HK-2 (cell line): ENCODE measurements at regions not wholly inside any gene's neighbourhood (a gene's known extent, or its start where the extent isn't known, plus 50 kb on each side); places are given as distances from the start of the nearest gene placed in this dataset.

Experiments used
- DNase-seq: peaks from one replicate; pipeline ENCODE4 v3.0.0-alpha.2; 2018; ENCODE audit not compliant: unreplicated experiment

DNA sequence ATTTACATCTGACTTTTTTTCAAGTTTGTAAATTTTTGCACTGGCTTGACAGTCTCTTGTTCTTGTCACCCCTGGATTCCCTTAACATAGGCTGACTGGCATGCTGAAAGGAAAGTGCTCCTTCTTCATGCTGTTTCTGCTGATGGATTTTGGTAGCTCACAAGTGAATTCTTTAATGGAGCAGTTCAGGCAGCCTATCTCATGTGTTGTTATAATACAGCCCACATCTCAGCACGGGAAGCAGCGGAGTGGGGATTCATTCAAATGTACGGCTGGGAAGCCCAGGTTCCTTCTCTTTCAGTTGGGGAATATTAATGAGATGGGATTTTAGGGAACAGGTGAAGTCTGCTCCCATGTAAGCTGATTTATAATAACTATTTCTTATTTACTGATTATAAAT lies 142.8 kb downstream of the CD8B2 start:
- DNase-seq = no peak

DNA sequence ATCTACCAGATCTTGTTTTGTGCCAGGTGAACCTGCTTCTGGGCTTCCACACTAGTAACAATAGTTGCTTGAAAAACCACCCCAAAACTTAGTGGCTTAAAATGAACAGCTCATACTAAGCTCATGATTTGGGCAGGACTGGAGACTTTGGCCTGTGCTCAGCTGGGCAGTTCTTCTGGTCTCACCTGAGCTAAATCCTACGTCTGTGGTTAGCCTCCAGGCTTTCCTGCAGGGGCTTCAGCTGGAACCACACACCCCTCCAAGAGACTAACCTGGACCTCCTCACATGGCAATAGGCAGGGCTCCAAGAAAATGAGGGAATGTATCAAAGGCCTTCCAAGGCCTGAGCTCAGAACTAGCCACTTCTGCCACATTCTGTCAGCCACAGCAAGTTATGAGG lies 144.1 kb downstream of the CD8B2 start:
- no peak for DNase-seq

DNA sequence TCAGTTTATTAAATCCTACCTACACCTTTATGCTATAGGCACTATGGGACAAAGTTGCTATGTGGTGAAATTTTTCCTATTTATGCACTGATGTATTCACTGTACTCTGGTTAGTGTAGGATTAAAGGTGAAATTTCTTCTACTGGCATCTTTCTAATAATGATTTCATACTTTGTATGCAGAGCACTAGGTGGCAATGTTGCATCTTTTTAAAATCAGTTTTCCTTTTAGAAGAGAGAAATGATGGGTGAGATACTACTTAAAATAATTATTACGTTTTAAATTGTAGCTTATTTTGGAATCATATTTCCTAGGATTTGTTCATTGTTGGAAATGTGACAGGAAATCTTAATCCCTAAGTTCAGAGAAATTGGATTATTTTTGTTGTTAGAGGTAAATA lies 150.9 kb downstream of the CD8B2 start:
- no peak for DNase-seq

DNA sequence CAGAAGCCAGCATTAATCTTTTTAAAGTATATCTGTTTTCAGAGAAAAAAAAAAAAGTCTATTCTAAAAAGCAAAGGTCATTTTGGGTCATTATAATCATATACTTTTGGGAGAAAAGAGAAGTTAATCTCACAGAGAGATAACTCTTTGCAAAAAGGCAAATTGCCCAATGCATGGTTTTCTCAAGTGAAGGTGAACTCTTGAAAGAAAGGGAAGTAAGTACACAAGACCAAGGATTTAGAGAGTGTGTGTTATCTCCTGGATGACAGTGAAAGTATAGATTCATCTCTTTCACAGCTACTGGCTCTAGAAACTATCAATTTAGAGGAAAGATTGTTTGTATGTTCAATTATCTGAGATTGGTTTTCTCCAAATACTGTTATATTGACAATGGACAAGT lies 151.4 kb downstream of the CD8B2 start:
- DNase-seq = no peak

DNA sequence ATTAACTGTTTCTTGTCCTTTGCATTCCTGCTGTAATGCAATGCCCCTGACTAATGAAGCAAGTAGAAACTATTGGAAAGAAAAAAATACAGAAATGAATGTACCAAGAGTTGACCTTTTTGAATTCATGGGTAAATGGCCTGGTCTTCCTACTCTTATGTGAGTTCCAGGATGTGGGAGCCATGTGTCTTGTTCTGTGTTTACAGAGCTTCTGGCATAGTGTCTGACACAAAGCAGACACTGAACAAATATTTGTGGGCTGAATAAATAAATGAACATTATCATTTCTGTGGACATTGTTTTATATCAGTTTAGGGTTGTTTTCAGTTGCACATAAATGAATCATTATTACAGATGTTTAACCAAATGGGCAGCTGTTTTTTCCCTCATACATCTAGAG lies 155.5 kb downstream of the CD8B2 start:
- no peak for DNase-seq

DNA sequence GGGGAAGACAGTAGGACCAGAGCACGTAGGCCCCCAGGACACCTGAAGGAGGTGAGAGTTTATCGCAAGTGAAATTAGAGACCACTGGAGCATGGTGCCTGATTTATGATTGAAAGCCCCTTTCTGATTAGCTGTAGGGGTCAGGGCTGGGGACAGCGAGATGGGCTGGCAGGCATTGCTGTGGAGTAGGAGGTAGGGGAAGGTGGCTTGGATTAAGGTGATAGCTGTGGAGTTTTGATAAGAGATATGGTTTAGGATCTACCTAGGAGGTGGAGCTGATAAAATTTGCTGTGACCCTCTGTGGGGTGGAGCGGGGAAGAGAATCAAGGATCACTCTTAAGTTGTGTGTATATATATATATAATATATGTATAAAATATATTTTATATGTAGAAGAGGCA lies 157.5 kb downstream of the CD8B2 start:
- DNase-seq = no peak

DNA sequence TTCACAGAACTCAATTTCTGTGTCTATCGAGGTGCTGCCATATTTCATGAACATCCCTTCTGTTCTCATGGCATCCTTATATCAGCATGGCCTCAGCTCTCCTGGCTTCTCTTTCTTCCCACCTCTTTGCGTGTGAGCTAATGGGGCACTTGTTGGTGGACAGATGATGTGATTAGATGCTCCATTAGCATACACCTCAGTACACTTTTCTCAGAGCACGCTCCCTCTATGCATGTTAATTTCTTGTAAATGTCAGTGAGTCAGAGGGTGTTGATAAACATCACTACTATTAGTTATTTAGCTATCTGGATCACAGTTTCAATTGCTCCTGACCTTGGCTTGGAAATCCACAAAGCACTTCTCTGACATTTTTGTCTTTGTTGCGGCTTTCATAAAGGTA lies 159.4 kb downstream of the CD8B2 start:
- no peak for DNase-seq

DNA sequence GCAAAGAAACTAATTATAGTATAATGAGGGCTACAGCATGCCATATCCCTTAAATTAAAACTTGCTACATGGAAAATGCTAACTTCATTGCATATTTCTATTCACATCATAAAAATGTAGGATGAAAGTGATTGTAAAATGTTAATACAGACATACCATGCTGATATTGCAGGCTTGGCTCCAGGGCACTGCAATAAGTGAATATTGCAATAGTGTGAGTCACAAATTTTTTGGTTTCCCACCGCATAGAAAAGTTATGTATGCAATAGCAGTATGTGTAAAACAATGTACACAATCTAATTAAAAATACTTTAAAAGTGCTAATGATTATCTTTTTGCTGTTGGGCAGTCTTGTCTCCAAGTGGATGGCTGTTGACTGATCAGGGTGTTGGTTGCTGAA lies 162.1 kb downstream of the CD8B2 start:
- DNase-seq = no peak

DNA sequence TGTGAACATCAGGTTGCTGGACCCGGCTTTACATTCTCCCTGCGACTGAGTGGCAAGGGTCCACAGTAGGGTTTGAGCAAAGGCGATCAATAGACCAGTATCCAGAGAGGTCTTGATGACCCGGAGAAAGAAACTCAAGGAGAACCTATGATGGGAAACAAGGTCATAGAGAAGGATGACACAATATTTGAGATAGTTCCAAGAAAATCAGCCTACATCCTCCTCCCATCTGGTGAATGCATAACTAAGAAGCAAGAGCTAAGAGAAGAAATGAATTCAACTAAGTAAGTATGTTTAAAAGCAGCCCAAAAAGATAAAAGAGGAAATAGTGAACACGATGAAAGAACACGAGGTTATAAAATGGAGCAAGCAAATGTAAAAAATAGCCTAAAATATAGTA lies 166.3 kb downstream of the CD8B2 start:
- DNase-seq = no peak

DNA sequence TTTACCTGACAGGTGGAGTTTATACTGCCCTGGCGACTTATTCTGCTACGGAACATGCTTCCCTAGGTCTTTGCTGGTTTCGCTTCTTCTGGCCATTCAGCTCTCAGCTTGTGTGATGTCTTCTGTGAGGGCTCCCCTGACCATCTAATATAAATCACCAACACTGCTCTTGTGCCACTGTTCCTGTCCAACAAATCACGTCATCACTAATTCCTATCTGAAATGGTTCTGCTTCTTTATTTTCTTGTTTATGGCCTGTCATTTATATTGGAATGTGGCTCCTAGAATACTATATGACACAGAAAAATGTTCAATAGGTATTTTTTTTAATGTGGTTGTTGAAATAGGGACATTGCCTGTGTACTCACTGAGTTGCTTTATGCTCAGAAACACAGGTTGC lies 171.5 kb downstream of the CD8B2 start:
- DNase-seq = no peak

DNA sequence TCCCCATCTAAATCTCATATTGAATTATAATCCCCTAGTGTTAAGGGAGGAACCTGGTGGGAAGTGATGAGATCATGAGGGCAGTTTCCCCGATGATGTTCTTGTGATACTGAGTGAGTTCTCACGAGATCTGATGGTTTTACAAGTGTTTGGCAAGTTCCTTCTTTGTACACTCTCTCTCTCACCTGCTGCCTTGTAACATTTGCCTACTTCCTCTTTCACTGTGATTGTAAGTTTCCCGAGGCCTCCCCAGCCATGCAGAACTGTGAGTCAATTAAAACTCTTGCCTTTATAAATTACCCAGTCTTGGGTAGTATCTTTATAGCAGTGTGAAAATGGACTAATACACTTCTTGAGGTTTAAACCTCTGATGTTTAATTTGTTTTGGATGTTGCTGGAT lies 177.5 kb downstream of the CD8B2 start:
- DNase-seq = no peak

DNA sequence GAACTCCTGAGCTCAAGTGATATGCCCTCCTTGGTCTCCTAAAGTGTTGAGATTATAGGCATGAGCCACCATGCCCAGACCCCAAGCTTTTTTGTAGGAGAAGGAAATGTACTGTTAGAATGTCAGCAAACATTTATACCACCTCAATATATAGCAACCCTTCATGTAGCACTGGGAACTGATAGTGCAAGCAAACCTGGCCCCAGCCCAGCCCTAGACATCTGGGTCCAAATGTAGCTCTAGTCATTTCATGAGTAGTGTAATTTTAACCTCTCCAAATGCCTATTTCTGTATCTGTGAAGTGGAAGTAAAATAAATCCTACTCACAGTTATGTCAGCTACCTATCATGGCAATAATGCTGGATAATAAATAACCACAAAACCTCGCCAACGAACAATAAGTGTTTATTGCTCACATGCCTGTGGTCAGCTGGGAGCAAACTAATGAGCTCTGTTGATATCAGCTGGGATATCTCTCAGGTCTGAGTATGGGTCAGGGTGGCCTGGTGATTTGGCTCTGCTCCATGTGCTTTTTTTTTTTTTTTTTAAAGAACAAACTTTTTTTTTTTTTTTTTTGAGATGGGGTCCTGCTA lies 180.4 kb downstream of the CD8B2 start:
- DNase-seq = no peak

DNA sequence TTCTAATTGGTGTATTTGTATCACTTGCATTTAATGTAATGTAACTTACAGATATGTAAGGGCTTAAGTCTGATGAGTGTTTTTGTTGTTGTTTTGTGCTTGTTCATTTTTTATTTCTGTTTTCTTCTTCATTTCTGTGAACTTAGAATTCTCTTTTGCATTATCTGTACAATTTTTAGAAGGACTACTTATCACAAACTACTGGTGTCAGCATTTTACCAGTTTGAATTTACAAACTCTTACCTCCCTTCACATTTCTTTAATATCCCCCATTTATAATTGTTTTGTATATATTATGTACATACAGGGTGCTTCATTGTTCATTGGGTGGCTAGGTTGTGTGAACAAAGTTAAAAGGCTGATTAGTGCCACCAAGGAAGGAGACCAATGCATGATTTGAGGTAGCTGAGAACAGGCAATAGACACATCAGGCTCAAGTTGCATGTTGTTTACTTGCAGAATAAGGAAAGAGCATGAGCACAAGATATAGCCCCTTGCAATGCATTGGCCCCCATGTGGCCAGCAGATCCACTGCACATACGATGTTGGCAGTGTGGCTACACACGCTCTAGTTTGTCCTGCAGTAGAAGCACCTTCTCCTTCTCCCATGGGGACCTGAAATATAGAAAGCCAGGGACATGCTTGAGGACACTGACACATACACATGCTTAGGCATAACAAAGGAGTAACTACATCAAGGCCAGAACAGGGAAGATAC lies 198.2 kb downstream of the CD8B2 start:
- no peak for DNase-seq

DNA sequence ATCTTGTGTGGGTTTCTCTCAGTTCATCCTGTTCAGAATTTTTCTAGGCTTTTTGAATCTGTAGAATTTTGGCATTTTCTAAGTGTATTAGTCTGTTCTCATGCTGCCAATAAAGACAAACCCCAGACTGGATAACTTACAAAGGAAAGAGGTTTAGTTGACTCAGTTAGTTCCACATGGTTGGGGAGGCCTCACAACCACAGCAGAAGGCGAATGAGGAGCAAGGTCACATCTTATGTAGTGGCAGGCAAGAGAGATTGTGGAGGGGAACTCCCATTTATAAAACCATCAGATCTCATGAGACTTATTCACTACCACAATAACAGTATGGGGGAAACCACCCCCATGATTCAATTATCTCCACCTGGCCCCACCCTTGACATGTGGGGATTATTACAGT lies 199.2 kb downstream of the ST6GAL2 start:
- no peak for DNase-seq

DNA sequence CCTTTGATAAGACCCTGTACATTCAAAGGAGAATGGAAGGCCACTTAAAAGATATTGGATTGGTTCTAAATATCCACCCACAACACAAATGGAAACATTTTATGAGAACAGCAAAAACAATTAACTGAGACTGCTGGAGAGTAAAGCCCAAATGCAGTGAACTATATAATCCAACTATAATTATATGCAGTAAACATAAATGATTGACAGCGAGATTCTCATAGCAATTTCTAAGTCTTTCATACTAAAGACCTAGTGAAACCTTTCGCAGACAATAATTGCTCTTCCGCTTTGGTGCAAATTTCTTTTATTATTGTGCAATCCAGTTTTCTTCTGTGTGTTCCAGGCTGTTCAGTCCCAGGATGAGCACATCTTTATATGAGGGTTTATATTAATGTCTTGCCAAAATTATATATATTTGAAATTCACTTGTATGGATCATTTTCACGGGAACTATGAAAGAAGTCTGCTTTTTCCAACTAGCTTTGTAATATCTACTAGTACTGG lies 190.9 kb downstream of the ST6GAL2 start:
- DNase-seq = no peak

DNA sequence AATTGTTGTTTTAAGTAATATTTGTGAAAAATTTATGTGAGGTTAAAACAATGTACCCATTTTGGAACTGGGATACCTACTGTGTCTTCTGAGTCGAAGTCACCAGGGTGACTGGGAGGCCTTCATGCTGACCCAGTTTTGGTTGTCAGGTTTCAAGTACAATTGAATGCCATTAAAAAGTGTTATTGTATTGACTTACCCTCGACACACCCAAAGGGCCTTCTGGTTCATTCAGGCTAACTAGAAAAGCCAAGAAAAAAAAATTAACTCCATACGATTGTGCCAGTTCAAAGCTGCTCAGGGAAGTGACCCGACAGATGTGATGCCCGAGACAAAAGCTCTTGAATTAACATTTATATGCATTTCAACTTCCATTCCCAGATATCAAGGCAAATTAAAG lies 190.0 kb downstream of the ST6GAL2 start:
- no peak for DNase-seq

DNA sequence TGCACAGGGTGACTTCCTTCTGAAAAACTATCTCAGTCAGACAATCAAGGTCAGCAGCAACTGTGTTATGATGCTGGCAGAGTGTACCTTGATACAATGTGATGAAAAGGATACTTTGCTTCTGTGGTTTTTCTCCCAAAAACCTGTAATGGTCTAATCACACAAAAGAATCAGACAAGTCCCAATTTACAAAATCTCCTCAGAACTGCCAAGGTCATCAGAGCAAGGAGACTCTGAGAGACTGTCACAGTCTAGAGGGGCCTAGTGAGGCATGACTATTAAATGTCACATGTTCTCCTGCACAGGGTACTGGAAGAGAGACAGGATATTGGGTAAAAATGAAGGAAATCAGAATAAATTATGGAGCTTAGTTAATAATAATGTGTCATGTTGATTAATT lies 185.4 kb downstream of the ST6GAL2 start:
- DNase-seq = no peak

DNA sequence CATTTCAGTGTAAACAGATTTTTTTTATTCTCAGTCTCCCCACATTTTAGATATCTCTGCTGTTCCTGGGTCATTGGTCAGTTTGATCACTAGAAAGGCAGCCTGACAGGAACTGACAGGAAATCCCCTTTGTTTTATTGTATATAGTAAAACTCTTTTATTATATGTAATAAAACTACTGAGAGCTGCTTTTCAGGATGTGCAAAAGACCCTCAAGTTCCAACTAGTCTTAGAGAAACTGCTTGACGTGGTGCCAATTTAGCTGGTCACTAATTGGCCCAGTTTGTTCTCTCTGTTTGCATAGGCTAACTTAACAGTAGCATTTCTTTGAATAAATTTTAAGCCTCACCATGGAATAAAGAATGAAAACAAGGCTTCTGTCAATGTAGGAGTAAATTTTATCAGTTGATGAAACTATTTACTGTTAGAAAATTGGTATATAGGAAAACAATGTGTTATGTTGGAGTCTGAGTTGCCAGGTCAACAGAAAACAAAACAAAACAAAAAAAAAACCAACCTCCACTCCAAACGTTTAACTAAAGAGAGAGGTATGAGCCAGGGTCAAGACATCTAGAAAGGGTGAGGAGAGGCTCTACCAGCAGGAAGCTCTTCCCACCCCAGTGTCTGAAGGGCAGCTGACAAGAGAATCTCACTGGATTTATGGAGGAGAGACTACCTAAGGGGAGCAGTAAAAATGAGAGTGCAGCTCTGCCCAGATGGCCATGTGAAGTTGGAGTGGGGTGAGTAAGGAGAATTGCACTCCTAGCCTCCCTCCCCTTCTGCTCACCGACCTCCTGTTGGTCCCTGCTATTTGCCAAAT lies 184.6 kb downstream of the ST6GAL2 start:
- no peak for DNase-seq

DNA sequence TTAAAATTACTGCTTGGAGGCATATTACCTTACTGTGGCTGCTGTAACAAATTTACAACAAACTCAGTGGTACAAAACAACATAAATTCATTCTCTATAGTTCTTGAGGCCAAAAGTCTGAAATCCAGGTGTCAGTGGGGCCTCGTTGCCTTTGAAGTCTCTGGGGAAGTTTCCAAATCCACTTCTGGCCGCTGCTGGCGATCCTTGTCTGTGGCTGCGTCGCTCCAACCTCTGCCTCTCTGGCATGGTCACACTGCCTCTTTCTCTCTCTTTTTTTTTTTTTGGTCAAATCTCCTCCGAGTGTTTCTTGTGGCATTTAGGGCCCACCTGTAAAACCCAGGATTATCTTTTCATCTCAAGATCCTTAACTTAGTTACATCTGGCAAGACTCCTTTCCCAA lies 182.8 kb downstream of the ST6GAL2 start:
- no peak for DNase-seq

DNA sequence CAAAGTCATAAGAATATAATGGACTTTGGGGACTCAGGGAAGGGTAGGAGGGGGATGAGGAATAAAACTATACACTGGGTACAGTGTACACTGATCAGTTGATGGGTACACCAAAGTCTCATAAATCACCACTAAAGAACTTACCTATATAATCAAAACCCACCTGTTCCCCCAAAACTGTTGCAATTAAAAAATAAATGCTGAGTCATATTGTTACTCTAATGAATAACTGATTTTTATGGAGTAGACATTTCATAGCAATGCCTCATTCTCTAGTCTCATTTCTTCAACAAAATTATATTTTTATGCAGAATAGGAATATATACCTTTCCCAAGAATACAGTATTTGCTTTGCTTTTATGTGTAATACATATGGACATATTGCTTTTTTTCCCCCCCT lies 181.2 kb downstream of the ST6GAL2 start:
- no peak for DNase-seq

DNA sequence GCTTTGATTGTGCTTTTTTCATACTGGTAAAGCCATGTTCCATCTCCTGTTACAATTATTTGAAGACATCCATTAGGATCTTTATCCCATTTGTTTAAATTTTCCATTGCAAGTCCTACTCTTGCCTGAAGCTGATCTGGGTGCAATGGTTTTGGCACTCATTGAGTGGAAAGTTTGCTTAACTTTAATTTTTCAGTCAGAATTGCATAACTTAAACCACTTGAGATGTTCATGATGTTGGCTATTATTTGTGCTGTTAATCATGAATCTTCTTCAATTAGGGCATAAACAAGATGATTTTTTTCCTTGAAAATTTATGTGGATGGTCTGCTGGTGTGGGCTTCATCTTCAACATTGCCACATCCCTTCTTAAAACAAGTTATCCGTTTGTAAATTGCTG lies 180.1 kb downstream of the ST6GAL2 start:
- DNase-seq = no peak

DNA sequence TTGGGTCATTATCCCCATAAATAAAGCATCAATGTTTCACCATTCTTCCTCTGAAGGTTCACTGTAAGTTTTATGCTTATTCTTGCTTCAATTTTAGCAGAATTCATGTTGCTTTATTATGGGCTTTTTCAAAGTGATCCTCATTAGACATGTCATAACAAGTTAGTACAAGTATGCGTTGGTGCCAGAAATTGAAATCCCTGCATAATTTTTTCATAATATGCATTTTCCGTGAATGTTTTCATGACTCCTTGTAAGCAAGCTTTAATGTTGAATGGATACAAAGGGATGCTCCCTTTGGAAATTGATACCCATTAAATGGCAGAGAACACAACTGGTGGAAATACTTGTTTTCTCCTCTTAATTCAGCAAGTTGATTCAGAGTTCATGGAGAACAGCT lies 179.7 kb downstream of the ST6GAL2 start:
- no peak for DNase-seq

DNA sequence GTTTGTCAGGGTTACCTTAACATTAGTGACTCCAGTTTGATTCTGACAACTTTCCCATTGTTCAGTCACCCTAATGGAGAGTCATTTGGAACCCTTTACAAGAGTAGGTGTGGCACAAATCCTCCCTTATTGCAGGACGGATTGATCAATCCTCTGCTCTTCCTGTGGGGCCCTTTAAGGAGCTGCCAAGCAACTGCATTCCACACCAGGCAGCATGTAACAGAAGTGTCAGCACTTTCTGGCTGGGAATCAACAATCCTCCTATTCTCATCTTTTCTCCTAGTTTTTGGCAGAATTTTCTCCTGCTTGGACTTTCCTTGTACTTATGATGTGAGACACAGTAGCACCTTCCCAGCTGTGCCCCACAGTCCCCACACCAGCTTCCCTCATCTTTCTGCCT lies 177.8 kb downstream of the ST6GAL2 start:
- no peak for DNase-seq
